HG03045 (cell line): ENCODE measurements at regions not wholly inside any gene's neighbourhood (a gene's known extent, or its start where the extent isn't known, plus 50 kb on each side); places are given as distances from the start of the nearest gene placed in this dataset.
A peak's percentile ranks its signal among the peaks of the same experiment; 100 is the strongest.

Source experiments
- ATAC-seq: cut with Tn5 transposase; IDR thresholded peaks from one replicate; pipeline ENCODE4 v1.9.1; 2021; ENCODE audit warnings: mild to moderate bottlenecking, moderate library complexity; ENCODE audit not compliant: unreplicated experiment

DNA sequence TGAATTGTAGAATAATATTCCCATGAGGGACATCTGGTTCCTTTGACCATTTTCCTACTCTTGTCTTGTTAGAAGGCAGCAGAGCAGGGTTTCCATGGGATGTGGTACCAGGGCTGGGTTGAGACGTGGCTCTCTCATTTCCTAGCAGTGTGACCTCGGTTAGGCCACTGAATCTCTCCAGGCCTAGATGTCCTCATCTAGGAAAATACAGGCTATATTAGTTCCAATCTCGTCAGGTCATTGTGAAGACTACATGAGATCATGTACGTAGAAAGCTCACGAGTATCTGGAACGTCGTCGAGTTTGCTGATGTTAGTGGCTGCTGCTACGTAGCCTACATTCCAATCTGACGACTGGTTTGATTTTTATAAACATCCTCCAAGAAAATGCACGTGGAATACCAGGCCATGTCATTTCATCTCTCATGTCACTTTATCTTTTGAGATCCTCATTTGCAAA is 278.2 kb upstream of the GATB start:
- ATAC-seq, result no peak

GRCh38 chr4:152038238-152038637 is 277.4 kb upstream of the GATB start:
- no peak for ATAC-seq

GRCh38 chr4:152037435-152037834 is 276.6 kb upstream of the GATB start:
- no peak for ATAC-seq

DNA sequence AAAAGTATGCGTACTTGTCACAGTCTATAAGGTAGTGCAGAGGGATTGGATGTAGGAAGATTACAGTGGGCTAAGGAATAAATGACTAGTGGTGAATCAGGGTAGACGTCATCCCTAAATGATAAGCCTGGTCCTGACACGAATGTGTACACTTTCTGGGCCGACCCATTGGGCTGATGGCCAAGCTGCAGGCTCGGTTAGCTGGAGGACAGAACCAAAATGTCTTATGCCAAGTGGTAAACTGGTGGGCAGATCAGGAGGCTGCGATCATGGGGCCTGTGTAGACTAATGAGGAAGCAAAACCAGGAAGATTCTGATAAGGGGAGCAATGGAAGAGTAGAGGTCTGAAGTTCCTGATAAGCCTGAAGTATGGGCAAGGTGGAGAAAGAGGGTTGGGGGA is 272.8 kb upstream of the GATB start:
- no peak for ATAC-seq

DNA sequence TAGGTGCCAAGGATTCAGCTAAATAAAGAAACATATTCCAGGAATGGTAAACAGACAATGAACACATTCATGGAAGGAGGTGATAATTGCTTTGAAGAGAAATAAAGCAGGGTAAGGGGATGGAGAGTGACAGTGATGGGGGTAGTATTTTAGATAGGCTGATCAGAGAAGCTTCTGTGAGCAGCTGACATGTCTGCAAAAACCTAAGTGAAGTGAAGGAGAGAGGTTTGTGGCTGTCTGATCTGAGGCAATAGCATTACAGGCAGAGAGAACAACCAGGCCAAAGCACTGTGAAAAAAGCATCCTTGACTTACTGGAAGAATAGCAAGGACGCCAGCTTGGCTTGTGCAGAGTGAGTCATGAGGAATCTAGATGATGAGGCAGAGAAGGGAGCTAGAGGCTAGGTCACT is 271.9 kb upstream of the GATB start:
- no peak for ATAC-seq

DNA sequence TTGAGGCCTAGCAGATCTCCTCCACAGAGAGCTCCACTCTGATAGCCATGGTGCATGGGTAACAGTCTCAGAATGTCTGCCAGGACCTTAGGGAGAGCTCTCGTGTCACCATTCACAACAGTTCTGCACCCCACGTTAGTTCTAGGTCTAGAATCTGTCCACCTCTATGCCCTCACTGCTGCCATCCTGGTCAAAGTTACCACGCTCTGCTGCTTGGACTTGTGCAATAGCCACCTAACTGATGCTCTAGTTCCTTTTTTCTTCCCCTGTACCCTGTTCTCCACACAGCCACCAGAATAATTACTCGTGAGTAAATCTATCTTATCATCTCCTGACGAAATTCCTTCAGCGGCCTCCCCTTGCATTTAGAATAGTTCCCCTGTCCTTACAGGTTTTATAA is 268.8 kb upstream of the GATB start:
- ATAC-seq, result no peak

DNA sequence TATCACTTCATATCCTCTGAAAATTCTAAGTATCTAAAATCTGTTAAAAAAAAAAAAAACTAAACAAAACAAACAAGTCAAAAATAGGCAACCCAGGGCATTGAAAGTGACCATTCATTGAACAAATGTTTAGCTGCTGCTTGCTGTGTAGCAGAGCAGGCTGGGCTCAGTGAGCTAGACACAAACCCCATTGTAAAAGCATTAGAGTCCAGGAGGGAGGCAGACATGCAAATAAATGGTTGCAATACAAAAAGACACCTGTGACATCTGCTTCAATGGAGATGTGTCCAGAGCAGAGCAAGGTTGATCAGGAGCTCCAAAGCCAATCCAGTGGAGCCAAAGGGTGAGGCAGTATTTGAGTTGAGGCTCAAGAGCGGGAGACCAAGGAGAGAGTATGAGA is 267.3 kb upstream of the GATB start:
- ATAC-seq, result no peak

- no peak for ATAC-seq
Measured at GRCh38 chr4:152024881-152025280, 264.1 kb upstream of the GATB start.

DNA sequence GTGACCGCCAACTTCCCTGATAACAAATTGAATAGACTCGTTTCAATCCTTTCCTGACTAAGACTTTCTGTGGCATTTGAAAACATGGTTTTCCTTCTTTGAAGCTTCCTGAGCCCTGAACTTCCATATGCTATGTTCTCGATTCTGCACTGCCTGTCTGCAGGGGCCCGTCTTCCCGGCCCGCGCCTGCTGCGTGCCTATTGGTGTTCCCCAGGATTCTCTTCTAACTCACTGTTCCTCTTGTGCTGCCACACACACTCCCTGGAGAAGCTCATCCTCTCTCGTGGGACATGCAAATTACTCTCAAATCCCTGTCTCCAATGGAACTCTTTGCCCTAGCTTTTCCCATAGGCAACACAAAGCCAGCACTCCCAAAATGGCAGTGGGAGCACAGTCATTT is 262.9 kb upstream of the GATB start:
- no peak for ATAC-seq

- no peak for ATAC-seq
Measured at GRCh38 chr4:152022543-152022942, 261.7 kb upstream of the GATB start.

DNA sequence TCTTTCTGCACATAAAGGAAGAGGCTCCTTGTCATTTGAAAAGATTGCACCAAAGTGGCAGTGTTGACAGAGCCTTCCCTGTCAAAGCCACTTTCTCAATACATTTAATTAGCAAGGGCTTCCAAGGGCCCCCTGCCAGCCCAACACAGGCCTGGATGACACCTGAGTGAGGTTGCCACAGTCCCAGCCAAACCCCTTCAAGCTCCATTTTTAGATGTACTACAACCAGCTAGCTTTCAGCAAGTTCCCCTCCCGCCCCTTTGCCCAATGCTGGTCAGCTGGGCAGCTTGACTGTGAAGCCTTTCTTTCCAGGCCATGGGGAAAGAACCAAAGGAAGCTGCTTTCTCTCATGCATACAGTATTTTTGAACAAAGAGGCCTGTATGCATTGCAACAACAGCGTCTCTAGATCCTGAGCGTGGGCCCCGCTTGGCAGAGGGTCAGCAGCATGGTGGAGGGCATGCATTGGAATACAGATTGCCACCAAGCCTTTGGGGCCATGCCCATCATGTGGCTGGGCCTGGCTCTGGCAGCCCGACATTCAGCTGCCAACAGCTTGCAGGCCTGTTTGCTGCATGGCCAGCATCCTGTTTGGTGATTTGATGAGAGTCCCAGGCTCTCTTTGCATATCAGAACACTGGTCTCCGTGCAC is 261.1 kb upstream of the GATB start:
- ATAC-seq, result no peak

DNA sequence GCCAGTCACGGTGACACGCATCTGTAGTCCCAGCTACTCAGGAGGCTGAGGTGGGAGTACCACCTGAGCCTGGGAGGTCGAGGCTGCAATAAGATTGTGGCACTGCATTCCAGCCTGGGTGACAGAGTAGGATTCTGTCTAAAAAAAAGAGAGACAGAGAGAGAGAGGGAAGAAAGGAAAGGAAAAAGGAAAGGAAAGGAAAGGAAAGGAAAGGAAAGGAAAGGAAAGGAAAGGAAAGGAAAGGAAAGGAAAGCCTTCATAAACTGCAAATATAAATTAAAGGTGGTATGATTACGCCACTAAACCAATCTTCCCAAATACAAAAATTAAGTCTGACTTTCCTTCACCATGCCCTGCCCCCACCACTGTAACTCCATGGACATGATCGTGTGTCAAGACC is 259.3 kb upstream of the GATB start:
- ATAC-seq, result no peak

DNA sequence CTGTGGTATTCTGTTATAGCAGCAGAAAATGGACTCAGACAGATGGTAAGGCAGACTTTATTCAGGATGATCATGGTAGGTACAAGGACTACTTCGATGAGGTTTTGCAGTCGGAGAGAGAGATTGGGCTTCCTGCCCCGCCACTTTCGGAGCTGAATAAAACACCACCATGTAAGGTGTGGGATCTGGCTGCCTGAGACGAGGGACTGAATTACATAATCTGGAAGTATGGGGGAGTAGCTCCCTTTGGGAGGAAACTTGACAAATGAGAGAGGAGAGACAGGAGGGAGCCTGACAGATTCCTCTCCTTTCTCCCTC is 255.5 kb upstream of the GATB start:
- ATAC-seq, result no peak

DNA sequence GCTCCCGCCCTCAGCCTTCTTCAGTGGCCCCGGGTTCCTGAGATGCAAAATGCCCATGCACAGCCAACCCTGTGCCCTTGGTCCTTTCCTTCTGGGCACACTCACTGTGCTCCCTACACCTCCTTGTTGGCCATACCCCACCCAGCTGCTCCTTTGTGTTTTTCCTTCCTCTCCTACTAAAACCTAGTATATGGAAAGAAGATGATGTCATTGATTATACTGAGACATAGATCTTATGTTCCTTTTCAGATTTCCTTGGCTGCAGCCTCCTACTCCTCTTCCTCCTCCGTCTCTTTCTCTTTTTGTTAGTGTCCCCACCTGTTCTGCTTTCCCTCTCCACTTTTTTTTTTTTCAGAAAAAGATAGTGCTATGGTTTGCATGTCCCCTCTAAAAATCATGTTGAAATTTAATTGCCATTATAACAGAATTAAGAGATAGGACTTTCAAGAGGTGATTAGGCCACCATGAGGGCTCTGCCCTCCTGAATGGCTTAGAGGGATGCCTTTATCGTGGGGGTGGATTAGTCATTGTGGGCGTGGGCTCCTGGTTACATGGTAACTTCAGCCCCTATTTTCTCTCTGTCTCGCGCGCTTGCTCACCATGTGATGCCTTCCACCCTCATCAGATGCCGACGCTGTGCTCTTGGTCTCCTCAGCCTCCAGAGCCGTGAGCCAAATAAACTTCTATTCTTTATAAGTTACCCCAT is 254.9 kb upstream of the GATB start:
- no peak for ATAC-seq

DNA sequence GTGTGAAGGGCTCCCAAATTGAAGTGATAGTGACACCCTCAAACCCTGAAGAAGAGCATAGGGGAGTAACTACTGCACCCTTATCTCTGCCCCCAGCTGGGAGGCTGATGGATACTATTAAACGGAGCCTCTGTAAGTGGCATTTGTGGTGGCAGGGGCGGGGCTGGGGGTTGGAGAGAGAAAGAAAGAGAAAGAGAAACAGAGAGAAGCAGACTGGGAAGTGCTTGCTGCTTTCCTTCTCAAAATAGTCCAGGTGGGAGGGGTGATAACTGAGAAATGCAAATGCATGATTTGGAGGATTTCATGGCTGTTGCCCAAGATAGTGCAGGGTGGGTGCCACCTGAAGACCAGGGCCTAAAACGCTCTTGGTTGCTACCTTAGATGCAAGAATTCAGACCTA is 253.5 kb upstream of the GATB start:
- ATAC-seq, result peak; percentile 93

GRCh38 chr4:152011469-152011868 is 250.7 kb upstream of the GATB start:
- no peak for ATAC-seq

- no peak for ATAC-seq
Measured at GRCh38 chr4:152010710-152011079, 249.9 kb upstream of the GATB start.

GRCh38 chr4:152009983-152010709 is 249.3 kb upstream of the GATB start:
- ATAC-seq, result no peak

DNA sequence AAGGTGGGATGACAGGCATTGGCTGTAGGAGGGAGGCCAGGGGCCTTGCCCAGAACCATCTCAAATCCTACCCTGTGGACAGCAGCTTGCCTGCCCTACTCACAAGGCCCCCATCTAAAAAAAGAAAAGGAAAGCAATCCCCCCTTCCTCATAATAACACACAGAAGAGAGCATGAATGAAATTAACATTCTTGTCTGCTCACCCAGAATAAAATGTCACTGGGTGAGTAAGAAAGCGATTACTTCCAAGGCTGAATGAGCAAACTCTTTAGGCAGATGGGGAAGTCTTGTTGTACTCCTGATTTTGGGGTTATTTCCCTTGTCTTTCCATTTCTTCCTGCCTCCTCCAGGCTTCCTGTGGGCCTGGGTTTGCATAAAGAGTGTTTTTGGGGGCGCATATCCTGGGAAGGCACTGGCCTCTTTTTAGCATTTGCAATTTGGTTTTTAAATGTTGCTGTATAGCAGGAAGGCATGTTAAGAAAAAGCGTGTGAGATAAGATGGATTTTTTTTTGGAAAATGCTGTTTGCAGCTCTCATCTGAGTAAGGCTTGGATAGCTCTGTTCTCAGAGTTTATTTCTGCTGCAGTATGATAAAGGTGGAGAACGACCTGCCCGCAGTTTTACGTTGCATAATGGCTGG is 248.3 kb upstream of the GATB start:
- ATAC-seq, result no peak

DNA sequence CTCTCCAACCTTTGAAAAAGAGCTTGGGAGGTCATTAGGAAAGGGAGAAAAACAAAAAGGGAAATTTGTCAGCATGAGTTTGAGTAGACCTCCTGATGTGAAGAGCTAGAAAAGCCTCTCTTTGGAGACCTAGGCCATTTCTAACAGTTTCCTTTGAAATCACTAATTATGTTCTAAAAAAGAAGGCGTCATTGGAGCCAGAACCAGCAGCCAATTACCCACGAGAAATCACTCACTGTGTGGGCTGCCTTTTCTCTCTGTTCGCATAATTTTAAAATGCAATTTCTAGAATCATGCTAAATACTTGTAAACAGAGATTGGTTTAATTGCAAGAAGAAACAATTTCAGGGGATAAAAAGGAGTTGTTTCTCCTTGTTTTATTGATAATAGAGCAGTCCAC is 246.3 kb upstream of the GATB start:
- ATAC-seq, result no peak

DNA sequence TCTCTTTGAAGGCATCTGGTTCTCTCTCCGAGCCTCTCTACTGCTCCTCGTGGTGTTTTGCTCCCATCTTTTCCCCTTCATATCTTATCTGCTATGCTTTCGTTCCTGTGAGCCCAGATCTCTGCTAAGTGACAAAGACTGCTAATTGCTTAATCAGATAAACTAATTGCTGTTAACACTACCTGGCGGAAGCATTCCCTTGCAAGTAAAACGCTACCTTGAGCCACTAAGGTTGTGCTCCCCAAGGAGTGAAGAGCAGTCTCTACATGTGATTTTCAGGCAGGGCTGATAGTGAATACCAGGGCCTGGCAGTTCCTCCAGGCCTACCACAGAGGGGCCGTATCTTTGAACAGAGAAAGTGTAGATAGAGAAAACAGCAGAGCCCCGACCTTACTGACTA is 244.0 kb upstream of the GATB start:
- ATAC-seq, result no peak

GRCh38 chr4:152000518-152000917 is 239.7 kb upstream of the GATB start:
- no peak for ATAC-seq
